Ishikawa (cell line): ENCODE measurements at regions not wholly inside any gene's neighbourhood (a gene's known extent, or its start where the extent isn't known, plus 50 kb on each side); places are given as distances from the start of the nearest gene placed in this dataset.

Experiments used
- CEBPB ChIP-seq: IDR thresholded peaks from 2 replicates; pipeline ENCODE4 v1.6.1; 2012
- CREB1 ChIP-seq: IDR thresholded peaks from 2 replicates; pipeline ENCODE4 v1.6.1; 2012; ENCODE audit warnings: low read depth
- EGR1 ChIP-seq: IDR thresholded peaks from 2 replicates; pipeline ENCODE4 v1.6.1; 2012
- EP300 ChIP-seq: IDR thresholded peaks from 2 replicates; pipeline ENCODE4 v1.6.1; 2012; ENCODE audit warnings: borderline replicate concordance
- FOXM1 ChIP-seq: IDR thresholded peaks from 2 replicates; pipeline ENCODE4 v1.6.1; 2012; ENCODE audit warnings: low read depth, borderline replicate concordance
- MAX ChIP-seq: IDR thresholded peaks from 2 replicates; pipeline ENCODE4 v1.6.1; 2012
- NFIC ChIP-seq: IDR thresholded peaks from 2 replicates; pipeline ENCODE4 v1.6.1; 2012
- RAD21 ChIP-seq: IDR thresholded peaks from 2 replicates; pipeline ENCODE4 v1.6.1; 2012; ENCODE audit warnings: low read depth
- REST ChIP-seq: IDR thresholded peaks from 2 replicates; pipeline ENCODE4 v1.6.1; 2012; ENCODE audit warnings: low read depth, mild to moderate bottlenecking
- TAF1 ChIP-seq: IDR thresholded peaks from 2 replicates; pipeline ENCODE4 v1.6.1; 2012; ENCODE audit warnings: low read depth, mild to moderate bottlenecking
- TCF12 ChIP-seq: IDR thresholded peaks from 2 replicates; pipeline ENCODE4 v1.6.1; 2012; ENCODE audit warnings: low read depth
- TEAD4 ChIP-seq: IDR thresholded peaks from 2 replicates; pipeline ENCODE4 v1.6.1; 2012
- USF1 ChIP-seq: IDR thresholded peaks from 2 replicates; pipeline ENCODE4 v1.6.1; 2012
- YY1 ChIP-seq: IDR thresholded peaks from 2 replicates; pipeline ENCODE4 v1.6.1; 2012; ENCODE audit warnings: low read depth
- ZBTB7A ChIP-seq: IDR thresholded peaks from 2 replicates; pipeline ENCODE4 v1.6.1; 2012; ENCODE audit warnings: low read depth

- TF ChIP-seq CEBPB, result no peak
- no peak for TF ChIP-seq NFIC
- no peak for TF ChIP-seq TCF12
- no peak for TF ChIP-seq ZBTB7A
- TF ChIP-seq USF1, result no peak
- no peak for TF ChIP-seq YY1
- no peak for TF ChIP-seq REST
- no peak for TF ChIP-seq TEAD4
- TF ChIP-seq TAF1, result no peak
- no peak for TF ChIP-seq FOXM1
- TF ChIP-seq RAD21, result no peak
- no peak for TF ChIP-seq EP300
- TF ChIP-seq EGR1, result no peak
- TF ChIP-seq CREB1, result no peak
- TF ChIP-seq MAX, result no peak
Measured at GRCh38 chr4:54152846-54153600, 53.1 kb downstream of the GSX2 start.

- no peak for TF ChIP-seq FOXM1
- no peak for TF ChIP-seq CEBPB
- TF ChIP-seq NFIC, result no peak
- TF ChIP-seq TAF1, result no peak
- no peak for TF ChIP-seq MAX
Measured at GRCh38 chr4:54155936-54156335, 56.0 kb downstream of the GSX2 start.

GRCh38 chr4:54157606-54158005 lies 57.6 kb downstream of the GSX2 start:
- TF ChIP-seq TEAD4, result no peak
- TF ChIP-seq ZBTB7A, result no peak
- no peak for TF ChIP-seq RAD21
- no peak for TF ChIP-seq CREB1
- no peak for TF ChIP-seq TCF12
- TF ChIP-seq MAX, result no peak
- no peak for TF ChIP-seq EP300
- TF ChIP-seq TAF1, result no peak
- TF ChIP-seq FOXM1, result no peak
- no peak for TF ChIP-seq REST
- no peak for TF ChIP-seq USF1
- TF ChIP-seq NFIC, result no peak
- TF ChIP-seq CEBPB, result no peak
- no peak for TF ChIP-seq EGR1
- TF ChIP-seq YY1, result no peak

GRCh38 chr4:54159543-54159942 lies 59.6 kb downstream of the GSX2 start:
- TF ChIP-seq NFIC (no peak), TCF12 (no peak), CEBPB (no peak), CREB1 (no peak), TEAD4 (no peak), REST (no peak), YY1 (no peak), RAD21 (no peak), MAX (no peak), EGR1 (no peak), EP300 (no peak), USF1 (no peak), ZBTB7A (no peak), FOXM1 (no peak), TAF1 (no peak)
